ENCODE measurements at regions not wholly inside any gene's neighbourhood (a gene's known extent, or its start where the extent isn't known, plus 50 kb on each side); places are given as distances from the start of the nearest gene placed in this dataset.

DNA sequence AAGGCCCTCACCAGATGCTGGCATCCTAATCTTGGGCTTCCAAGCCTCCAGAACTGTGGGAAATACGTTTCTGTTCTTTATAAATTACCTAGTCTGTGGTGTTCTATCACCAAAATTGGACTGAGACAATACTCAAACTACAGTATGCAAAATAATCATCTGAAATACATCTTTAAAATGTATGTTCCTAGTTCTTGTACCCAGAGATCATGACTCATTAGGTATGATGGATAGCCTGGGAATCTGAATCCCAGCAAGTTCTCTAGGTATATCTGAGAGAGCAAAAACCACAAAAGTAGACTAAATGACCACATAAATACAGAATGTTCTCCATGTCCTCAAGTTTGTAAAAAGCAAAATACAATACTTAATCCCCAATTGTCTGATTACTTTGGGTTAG lies 166.3 kb downstream of the YIPF5 start:
- Histone ChIP-seq H3K27ac (ENCODE audit: extremely low read depth, low read depth, low read length) (no peak overlapping the region), H3K36me3 (ENCODE audit: control insufficient read depth in 2 of 2, insufficient read depth in 1 of 2, low read length in 2 of 2) (no peaks in the 10 kb centered on the region), H3K9me3 (ENCODE audit: control insufficient read depth, insufficient read depth, low read depth, low read length) (no peaks in the 10 kb centered on the region), H3K4me1 (ENCODE audit: control insufficient read depth, insufficient read depth, low read length) (no peaks in the 10 kb centered on the region), H3K4me3 (ENCODE audit: low read depth, low read length) (no peak overlapping the region)
- CTCF ChIA-PET, result no interaction called here
- POLR2A ChIA-PET, result no interaction called here
- TF ChIP-seq ZNF514 (tag by site-specific recombination; IDR thresholded peaks at IDR 0.05), result no peak

GRCh38 chr5:144004751-144005150 lies 165.7 kb downstream of the YIPF5 start:
- ChIA-PET POLR2A (no interaction called here), CTCF (no interaction called here)
- Histone ChIP-seq H3K27ac (ENCODE audit: extremely low read depth, low read depth, low read length) (no peak overlapping the region), H3K9me3 (ENCODE audit: control insufficient read depth, insufficient read depth, low read depth, low read length) (no peaks in the 10 kb centered on the region), H3K4me1 (ENCODE audit: control insufficient read depth, insufficient read depth, low read length) (no peaks in the 10 kb centered on the region), H3K4me3 (ENCODE audit: low read depth, low read length) (no peak overlapping the region), H3K36me3 (ENCODE audit: control insufficient read depth in 2 of 2, insufficient read depth in 1 of 2, low read length in 2 of 2) (no peaks in the 10 kb centered on the region)
- TF ChIP-seq ZFP37 (tag by site-specific recombination; IDR thresholded peaks at IDR 0.05) (no peak), ZBTB8A (tag by site-specific recombination; IDR thresholded peaks at IDR 0.05) (no peak)

GRCh38 chr5:144009116-144009515 lies 161.3 kb downstream of the YIPF5 start:
- TF ChIP-seq WT1 (tag by site-specific recombination; IDR thresholded peaks at IDR 0.05), result no peak
- TF ChIP-seq ZNF791 (tag by site-specific recombination; IDR thresholded peaks at IDR 0.05), result no peak
- TF ChIP-seq, protein P1, sequence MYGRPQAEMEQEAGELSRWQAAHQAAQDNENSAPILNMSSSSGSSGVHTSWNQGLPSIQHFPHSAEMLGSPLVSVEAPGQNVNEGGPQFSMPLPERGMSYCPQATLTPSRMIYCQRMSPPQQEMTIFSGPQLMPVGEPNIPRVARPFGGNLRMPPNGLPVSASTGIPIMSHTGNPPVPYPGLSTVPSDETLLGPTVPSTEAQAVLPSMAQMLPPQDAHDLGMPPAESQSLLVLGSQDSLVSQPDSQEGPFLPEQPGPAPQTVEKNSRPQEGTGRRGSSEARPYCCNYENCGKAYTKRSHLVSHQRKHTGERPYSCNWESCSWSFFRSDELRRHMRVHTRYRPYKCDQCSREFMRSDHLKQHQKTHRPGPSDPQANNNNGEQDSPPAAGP (tag by site-specific recombination; IDR thresholded peaks at IDR 0.05), result no peak
- TF ChIP-seq GLIS1 (tag by site-specific recombination; IDR thresholded peaks at IDR 0.05), result no peak
- no peaks in the 10 kb centered on the region for H3K36me3 ChIP-seq (ENCODE audit: control insufficient read depth in 2 of 2, insufficient read depth in 1 of 2, low read length in 2 of 2)
- ChIA-PET CTCF (interaction anchor here (0.7 kb wide), 1 partner anchor 12 kb away, joined by 4 read pairs; no protein-coding TSS in a partner anchor), POLR2A (no interaction called here)
- H3K4me3 ChIP-seq (ENCODE audit: low read depth, low read length), result no peak overlapping the region
- H3K4me1 ChIP-seq (ENCODE audit: control insufficient read depth, insufficient read depth, low read length), result no peaks in the 10 kb centered on the region
- H3K27ac ChIP-seq (ENCODE audit: extremely low read depth, low read depth, low read length), result no peak overlapping the region
- H3K9me3 ChIP-seq (ENCODE audit: control insufficient read depth, insufficient read depth, low read depth, low read length), result no peaks in the 10 kb centered on the region

DNA sequence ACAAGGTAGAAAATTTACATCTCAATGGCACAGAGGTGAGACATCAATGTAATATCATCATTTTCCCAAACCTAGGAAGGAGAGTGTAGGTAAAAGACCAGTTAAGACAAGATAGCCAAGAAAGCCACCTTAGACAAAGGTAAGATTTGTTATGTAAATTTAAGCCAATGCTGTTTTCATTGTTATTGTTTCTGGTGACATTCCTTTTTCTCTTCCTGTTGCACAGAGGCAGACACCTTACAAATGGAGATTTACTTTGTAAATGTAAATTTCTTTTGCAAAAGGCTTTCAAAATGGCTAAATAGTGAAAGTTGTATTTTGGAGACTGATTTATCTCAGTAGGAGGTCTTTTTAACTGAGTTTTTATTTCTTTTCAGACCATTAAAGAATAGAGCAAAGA lies 159.1 kb downstream of the YIPF5 start:
- ChIA-PET CTCF (no interaction called here), POLR2A (no interaction called here)
- Histone ChIP-seq H3K36me3 (ENCODE audit: control insufficient read depth in 2 of 2, insufficient read depth in 1 of 2, low read length in 2 of 2) (no peaks in the 10 kb centered on the region), H3K4me1 (ENCODE audit: control insufficient read depth, insufficient read depth, low read length) (no peaks in the 10 kb centered on the region), H3K27ac (ENCODE audit: extremely low read depth, low read depth, low read length) (no peak overlapping the region), H3K9me3 (ENCODE audit: control insufficient read depth, insufficient read depth, low read depth, low read length) (no peaks in the 10 kb centered on the region), H3K4me3 (ENCODE audit: low read depth, low read length) (no peak overlapping the region)
- no peak for TF ChIP-seq KLF9 (tag by site-specific recombination; IDR thresholded peaks at IDR 0.05; ENCODE audit: low read depth)
- TF ChIP-seq ZNF623 (tag by site-specific recombination; IDR thresholded peaks at IDR 0.05), result no peak
- TF ChIP-seq ZNF544 (tag by site-specific recombination; IDR thresholded peaks at IDR 0.05), result no peak
- TF ChIP-seq ZNF202 (tag by site-specific recombination; IDR thresholded peaks at IDR 0.05; ENCODE audit: borderline replicate concordance), result no peak
- no peak for TF ChIP-seq ZNF26 (tag by site-specific recombination; IDR thresholded peaks at IDR 0.05)
- TF ChIP-seq ZNF677 (tag by site-specific recombination; IDR thresholded peaks at IDR 0.05), result no peak
- TF ChIP-seq ZNF423 (tag by site-specific recombination; IDR thresholded peaks at IDR 0.05), result no peak
- TF ChIP-seq ZNF530 (tag by site-specific recombination; IDR thresholded peaks at IDR 0.05; ENCODE audit: low read depth), result no peak
- no peak for TF ChIP-seq ZEB2 (tag by site-specific recombination; IDR thresholded peaks at IDR 0.05)
- TF ChIP-seq KLF16 (tag by site-specific recombination; IDR thresholded peaks at IDR 0.05), result no peak
